NCI-H226 (cell line): ENCODE measurements at regions not wholly inside any gene's neighbourhood (a gene's known extent, or its start where the extent isn't known, plus 50 kb on each side); places are given as distances from the start of the nearest gene placed in this dataset.

Experiments
- DNase-seq: peaks from one replicate; pipeline ENCODE4 v3.0.0-alpha.2; 2015

DNA sequence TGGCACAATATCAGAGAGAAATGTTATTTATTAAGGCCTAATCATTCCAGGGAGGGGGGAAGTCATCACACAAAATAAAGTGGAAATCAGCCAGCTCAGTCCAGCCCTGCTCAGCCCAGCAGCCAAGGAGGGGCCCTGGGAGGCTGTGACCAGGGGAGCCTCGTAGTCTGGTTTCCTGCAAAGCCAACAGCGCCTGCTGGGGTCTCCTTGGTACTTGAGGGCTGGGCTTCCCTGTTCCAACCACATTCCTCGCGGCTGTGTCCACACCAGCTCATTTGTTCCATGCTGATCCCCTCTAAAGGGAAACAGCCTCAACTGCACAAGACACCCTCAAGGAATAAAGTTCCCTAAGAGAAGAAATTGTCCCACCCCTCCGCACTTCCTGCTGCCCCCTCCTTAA, 154.0 kb downstream of the TMEM132E start:
- no peak for DNase-seq

DNA sequence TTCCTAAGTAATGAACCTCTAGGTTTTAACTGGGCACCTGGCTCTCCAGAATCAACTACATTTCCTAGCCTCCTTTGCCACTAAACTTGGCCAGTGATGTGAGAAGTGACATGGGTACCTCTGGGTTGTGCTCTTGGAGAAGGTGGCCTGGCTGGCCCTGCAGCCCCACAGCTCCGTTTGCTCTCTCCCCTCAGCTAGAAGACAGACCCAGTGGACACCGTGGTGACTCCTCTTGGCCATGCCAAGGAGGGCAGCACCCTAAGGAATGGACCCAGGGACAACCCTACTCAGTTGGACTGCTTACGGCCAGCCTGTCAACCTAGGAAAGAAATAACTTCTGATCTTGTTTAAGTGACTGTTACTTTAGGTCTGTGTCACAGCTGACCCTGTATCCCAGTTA, 151.4 kb downstream of the TMEM132E start:
- no peak for DNase-seq

DNA sequence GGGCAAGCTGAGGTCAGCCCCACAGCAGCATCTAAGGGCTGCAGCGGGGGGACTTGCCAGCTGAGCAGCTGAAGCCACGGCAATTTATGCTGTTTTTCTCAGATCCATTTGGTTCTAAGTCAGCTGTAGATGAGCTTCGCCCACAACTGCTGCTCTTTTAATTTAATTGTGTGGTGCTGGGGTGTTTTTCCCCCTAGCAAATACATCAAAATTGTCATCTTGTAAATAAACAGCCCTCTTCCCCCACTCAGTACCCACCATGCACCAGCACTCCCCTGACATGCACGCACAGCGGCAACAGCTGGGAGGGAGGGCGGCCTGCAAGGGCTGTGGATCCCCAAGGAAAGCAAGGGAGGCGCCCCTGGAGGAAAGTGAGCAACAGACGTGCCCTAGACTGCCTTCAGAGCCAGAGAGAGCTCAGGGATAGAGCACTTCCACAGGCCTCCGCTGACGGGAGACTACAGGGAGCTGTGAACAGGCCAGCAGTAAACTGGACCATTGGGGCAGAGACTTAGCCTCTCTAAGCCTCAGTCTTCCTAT, 149.5 kb downstream of the TMEM132E start:
- no peak for DNase-seq

DNA sequence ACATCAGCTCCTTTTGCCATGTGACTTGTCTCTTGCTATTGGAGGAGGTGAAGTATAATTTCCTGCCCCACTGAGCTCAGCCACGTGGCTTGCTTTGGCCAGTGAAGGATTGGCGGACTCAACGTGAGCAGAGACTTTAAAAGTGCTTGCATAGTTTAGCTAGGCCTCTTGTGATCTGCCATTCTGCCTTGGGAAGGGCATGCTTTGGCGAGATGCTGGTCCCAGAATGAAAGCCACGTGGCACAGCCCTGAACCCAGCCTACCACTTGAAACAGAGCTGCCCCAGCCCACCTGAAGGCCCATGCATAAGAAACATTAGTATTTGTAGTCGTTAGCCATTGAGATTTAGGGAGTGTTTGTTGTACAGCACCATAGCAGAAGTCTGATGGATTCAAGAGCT, 148.2 kb downstream of the TMEM132E start:
- DNase-seq = no peak

DNA sequence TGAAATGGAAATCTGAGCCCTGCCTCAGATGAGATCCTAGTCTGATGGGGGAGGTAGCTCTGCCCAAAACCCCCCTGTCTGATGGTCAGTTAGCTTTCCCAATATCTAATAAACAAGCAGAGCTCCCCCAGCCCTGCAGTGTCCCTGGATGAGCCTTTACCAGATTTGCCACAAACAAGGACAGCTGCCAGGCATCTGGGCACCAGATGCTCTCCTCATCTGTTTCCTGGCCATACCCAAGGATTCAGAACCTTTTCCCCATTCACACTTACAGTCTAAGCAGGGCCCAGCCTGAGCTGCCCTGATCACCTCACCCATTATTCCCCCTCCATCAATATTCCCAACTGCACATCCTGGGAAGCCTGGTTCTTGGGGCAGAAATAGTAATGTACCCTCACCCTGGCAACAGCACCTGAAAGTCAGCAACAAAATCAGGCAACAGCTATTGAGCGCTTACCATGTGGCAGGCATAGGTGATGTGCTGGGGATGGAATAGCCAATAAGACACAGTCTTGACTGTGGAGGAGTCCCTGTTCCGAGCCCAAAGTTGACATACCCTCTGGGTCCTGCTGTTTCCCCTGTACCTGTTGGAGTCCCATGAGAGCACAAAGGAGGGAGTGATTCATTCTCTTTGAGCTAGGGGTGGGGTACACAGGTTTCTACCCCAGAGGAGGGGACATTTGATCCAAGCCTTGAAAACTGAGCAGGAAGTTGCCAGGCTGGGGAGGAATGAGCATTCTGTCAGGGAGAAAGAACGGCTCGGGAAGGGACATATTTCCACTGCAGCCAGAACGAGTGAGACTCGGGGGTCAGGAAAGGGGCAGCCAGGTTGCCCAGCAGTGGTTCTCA, 147.4 kb downstream of the TMEM132E start:
- DNase-seq = no peak

DNA sequence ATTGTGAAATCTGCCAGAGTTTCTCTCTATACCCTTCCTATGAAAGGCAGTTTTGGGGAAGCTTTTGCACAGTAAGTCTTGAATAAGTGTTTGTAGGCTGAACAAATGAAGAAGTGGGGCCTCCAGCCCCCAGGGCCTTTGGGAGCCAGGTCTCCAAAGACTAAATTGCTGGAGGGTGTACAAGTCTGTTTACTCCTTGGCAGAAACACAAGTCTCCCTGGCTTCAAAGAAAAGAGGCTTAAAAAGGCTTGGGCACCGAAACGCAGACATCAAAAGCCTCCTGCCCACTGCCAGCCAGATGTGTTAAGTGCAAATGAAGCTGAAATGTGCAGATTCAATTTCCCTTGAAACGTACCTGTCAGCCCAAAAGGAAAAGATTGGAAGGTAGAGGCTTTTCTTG, 146.3 kb downstream of the TMEM132E start:
- DNase-seq = no peak

DNA sequence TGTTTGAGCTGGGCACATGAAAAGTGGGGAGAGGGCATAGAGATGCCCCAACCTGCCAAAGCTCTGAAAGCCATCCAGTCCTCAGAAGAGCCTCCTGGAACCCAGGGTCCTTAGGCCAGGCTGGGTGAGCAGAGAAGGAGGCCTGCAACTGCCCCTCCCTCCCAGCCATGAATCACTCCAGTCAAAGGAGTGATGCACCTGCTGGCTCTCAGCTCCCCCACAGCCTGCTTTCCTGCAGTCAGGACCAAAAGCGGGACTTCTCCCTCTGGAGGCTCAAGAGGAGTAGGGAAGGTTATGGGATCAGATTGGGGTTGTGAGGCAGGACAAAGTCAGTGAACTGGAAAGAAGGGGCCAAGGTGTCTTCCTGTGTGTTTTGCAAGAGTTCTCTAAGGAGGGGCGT, 145.6 kb downstream of the TMEM132E start:
- no peak for DNase-seq

DNA sequence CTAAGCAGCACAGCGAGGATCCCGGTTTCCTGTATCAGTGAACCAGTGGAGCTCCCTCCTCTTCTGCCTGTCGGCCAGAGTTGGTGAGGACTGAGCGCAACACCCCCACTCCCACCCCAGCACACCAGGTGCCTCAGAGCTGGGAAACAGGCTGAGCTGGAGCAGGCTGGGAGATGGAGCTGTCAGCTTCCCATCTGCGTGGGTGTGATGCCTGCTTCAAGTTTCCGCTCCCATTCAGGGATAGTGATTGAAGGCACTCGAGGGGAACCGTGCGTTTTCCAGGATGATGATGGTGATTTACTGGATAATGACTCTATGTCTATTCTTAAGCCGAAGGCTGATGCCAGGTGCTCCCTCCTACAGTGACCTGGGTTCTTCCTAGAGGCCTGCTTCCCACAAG, 144.5 kb downstream of the TMEM132E start:
- no peak for DNase-seq

DNA sequence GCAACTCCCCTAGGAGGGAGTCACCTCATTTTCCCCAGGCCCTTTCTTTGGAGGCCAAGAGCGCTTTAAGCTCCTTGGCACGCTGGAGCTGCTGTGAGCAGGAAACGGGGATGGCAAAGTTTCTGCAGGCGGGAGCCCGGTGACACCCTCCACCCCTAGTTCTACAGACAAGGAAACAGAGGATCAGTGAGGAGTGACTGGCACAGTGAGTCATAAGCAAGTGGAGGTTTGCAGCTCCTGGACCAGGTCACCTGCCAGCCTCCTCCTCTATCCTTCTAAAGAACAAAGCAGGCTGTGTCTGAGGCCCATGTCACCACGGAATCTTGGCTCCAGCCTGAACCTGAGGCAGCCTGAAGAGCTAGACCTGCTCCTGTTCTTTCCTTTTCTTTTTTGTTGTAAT, 141.9 kb downstream of the TMEM132E start:
- no peak for DNase-seq

DNA sequence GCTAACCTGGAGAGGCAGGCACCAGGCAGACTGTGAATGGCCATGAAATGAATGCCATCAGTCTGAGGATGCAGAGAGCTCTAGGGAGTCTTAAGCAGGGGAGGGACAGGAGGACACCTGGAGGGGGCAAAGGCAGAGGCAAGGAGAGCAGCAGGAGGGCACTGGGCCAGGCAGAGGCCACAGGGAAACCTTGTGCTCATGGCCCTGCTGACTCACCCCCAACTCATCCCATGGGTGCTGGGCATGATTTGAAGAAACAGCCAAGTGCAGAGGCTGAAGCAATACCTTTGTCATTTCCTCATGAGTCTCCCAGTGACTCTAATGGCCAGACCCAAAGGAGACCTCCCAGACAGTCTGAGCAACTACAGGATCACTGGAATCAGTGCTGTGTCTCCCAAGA, 141.4 kb downstream of the TMEM132E start:
- no peak for DNase-seq

DNA sequence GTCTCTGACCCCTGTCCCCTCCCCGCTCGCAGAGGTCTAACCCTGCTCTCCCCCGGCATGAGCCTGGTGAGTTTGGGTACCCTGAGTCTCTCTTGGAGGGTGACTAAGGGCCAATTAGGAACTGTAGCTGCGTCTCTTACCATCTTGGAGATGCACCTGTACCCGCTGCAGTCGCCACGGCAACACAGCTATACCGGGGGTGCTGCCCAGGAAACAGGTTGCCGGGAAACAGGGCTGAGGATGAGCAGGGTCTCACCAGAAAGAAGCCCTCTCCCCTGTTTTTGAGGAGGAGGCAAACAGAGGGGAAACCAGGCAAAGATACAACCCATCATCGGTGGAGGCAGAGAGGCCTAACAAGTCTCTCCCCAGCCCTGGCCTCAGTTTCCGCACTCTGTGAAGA, 140.2 kb downstream of the TMEM132E start:
- DNase-seq = no peak

DNA sequence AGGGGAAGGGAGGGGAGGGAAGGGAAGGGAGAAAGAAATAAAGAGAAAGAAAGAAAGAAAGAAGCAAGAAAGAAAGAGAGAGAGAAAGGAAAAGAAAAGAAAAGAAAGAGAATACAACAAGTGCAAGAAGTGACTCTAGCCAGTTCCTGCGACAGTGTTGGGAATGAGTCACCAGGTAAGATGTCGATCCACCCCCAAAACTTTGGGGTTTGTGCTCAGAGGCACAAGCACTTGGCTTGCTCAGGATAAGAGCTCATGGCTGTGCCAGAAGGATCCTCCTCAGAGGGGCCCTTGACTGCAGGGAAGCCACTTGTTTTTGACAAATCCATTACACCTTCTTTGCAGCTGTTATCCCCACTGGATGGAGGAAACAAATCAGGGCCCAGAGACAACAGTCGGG, 137.7 kb downstream of the TMEM132E start:
- no peak for DNase-seq

DNA sequence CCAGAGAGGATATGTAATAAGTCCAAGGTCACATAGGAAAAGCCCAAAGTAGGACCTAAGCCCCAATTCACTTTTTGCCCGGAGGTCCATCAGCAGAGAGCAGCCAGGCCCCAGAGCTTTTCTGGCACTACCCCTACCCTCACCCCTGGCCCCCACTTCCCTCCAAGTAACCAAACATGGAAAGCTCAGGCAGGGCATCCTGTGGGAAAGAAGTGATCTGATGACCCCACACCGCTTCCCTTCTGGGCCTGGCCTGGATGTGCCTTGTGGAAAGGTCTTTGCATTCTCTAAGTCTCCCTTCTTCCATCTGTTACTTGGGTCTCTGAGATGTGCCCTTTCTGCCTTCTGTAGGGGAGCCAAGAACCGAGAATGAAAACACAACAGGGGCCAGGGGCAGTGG, 136.9 kb downstream of the TMEM132E start:
- DNase-seq = no peak

DNA sequence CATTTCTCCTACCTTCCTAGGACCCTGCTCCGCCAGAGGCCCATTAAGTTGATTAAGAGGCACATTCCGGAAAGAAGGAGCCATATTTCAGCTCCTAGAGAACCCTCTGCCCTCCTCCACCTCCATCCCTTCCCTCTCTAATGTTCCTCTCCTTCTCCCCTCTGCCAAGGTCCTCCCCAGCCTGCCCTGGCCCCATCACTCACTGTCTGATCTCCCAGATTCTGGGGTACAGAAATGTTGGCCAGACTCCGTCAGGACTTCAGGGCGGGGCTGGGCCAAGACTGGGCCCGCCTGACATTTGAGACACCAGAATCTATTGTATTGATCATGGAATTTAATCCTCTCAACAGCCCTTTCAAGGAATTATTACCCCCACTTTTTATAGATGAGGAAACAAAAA, 136.1 kb downstream of the TMEM132E start:
- DNase-seq = no peak

DNA sequence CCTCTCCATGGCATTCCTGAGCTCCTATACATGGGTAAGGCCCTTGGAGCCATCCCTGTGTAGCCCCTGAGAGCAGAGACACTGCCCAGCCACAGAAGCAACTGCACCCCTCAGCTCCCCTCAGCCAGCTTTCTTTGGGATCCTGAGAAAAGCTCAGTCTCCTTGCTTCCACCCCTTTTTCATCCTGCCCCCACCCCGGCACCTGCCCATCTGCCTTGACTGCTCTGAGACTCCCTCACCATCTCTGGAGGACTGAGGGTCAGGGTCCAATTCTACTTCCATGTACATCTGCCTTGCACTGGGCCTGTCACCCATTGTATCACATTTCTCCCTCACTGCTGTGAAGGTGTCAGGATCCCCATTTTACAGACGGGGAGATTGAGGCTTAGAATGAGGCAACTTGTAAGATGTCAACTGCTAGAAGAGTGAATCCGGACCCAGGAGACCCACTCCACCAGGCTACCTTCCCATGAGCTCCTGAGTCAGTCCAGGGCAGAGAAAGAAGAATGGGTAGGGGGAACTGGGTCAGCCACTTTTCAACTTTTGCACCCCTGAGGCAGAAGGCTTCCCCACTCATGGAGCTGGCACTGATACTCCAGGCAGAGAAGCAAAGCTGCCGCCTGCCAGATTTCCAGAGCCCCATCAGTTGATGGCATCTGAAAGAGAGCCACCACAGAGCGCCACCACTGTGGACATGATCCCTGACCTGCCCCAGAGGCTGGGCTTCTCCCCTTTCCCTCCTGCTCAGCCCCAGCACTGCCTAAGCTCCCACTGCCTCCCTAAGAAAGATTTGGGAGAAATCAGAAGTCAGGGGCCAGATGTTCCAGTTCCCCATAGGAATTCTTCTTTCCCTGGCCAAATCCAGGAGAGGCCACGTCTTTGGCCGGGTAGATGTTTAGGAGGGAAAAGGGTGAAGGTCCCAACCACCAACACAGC, 135.4 kb downstream of the TMEM132E start:
- no peak for DNase-seq

DNA sequence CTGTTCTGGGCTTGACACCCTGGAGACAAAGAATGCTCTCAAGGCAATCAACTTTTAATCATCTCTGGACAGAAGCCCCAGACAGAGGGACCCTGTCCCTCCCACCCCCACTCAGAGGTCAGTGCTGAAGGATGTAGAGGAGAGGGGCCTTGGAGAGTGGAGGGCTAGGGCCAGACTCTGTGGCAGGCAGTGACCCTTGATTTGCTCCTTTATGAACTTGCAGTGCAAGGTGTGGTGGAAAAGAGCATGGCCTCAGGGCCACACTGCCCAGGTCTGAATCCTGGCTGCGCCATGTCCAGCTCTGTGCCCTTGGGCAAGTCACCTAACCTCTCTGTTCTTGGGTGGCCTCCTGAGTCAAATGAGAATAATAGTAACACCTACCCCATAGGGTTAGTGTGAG, 134.3 kb downstream of the TMEM132E start:
- no peak for DNase-seq

DNA sequence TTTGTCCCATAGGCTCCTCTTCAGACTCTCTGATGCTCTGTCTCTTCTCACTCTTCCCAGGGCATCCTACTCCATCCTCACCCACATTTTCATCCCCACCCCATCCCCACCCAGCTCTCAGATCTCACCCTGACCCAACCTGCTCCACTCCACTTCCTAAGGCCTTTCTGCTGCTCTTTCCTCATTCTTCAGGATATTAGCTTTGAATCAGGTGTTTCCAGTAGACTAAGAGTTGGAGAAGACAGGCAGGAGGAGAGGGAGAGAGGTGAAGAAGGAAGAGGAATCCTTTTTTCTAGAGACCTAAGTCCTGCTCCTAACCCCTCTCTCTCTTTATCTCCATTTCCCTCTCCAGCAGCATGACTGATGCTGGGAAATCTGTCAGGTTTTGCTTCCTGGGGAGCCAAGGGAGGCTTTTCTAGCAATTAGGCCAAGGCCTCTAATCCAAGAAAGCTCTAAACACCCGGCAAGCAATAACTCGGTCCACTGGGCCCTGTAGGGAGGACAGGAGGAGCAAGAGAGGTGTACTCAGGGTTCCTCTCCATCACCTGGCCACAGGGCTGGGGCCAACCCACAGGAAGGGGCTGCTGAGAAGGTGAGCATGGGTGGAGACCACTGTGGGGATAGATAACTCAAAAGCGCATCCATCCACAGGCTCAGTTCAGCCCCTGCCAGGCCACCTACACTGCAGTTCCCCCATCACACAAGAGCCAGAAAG, 133.3 kb downstream of the TMEM132E start:
- no peak for DNase-seq

DNA sequence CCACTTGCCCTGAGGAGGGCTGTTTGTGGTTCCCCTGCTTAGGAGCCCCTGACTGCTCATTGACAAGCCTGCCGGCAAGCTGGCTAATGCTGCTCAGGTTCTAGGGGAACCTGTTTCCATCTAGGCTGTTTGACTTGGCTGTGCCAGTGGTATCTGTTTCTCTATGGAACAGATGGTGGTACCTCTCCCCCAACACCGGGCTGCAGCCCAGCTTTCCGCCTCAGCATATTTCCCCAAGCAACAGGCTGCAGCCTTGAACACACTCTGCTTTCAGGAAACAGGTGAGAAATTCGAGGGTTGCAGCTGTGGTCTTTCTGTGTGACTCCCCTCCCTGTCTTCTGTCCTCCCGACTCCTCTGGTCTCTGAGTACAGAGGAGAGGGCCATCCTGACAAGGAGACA, 132.3 kb downstream of the TMEM132E start:
- DNase-seq = no peak

DNA sequence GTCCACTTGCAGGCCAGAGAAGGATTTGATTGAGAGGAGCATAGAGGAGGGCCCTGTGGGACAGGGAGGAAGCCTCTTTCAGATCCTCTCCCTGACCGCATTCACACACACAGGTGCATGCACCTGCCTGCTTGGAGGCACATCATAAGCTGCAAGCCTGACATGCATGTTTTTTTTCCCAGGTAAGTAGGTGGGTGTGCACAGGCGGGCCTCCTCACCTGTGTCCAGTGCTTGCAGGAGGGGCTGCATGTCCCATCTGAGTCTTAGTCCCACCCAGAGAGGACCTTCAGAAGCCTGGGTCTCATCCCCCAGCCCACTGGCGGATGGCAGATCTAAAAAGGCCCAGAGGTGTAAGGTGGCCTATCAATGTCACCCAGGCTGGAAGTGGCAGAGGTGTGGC, 130.8 kb downstream of the TMEM132E start:
- DNase-seq = no peak

DNA sequence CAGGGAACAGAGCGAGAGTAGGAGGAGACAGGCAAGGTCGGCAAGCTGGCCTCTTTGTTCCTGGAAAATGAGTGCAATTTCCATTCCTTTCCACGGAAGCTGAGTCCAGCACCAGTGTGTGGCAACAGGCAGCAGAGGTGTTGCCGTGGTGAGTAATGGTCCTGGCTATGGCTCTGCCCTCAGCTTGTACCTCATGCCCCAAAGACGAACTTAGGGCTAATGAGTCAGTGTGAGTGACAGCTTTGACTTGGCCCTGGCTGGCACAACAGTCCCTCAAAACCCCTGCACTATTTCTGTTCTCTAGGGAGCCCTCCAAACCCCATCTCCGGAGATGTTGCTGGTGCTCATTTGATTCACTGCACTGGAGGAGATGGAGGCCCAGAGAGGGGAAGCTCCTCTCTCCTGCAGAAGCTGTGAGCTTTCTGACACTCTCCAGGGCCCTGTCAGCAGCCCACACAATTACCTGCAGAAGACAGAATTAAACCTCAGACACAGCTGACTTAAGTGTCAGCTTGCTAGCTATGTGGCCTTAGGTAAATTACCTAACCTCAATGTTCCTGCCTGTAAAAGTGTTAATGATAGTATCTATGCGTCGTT, 129.9 kb downstream of the TMEM132E start:
- no peak for DNase-seq

DNA sequence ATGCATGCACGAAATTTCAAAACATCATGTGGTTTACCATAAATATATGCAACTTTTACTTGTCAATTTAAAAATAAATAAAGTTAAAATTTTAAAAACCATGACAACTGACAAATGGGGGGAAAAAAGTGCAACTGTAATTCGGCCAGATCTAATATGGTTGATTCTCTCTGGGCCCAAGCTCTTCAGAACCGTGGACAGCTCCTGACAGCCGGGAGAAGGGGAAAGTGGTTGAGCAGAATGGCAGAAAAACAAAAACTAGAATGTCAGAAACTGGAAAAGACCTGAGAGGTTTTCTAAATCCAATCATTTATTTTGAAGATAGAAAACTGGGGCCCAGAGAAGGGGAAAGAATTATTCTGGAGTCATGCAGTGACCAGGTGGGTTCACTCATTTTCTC, 126.6 kb downstream of the TMEM132E start:
- DNase-seq = no peak

DNA sequence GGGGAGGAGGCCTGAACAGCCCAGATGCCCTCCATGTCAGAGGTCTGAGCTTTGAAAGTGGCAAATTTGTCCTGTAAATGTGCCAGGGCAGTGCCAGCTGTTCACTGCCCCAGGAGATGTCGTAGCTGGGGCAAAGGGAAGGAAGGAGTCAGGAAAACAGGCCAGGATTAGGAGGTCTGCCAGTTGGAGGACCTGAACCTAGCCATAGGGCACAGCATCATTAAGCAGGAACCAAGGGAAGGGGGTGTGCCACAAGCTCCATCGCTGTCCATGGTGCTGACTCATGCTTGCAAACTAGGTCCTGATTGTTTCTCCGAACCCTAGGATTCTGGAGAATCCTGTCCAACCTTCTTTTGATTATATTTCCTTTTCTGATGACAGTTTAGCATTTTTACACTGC, 124.2 kb downstream of the TMEM132E start:
- DNase-seq = peak; percentile 11

DNA sequence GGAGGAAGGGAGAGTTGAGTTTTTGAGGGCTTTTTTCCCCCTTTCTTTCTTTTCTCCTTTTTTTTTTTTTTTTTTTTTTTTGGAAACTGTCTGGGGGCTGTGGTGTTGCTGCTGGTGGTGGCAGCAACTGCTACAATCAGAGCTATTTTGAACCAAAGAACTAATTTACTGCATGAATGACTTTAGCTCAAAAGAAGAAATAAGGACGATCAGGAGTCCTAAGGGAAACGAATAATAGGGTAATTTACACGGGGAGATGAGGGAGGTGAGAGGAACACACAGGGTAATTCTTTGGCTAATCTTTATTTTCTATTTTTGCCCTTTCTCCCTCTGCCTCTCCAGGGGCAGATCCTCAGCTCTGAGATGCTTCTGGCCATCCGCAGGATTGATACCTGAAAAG, 119.8 kb downstream of the TMEM132E start:
- no peak for DNase-seq
